A673 (cell line): ENCODE measurements at regions not wholly inside any gene's neighbourhood (a gene's known extent, or its start where the extent isn't known, plus 50 kb on each side); places are given as distances from the start of the nearest gene placed in this dataset.

Experiments
- BruUV-seq: library from RNA; stranded (reverse); fragments of 400-500 nt; replicated peaks from 2 replicates; lab custom pipeline; 2021; lab: Mats Ljungman, UMichigan
- CTCF ChIA-PET: fragments of 300-600 bp; sonication (Branson Sonifier 250); formaldehyde crosslinking; loops from one replicate; lab custom pipeline; 2022; ENCODE audit warnings: antibody characterized with exemption; lab: Charles Lee
- POLR2A ChIA-PET: fragments of 300-600 bp; sonication (Branson Sonifier 250); formaldehyde crosslinking; loops from one replicate; lab custom pipeline; 2022; ENCODE audit warnings: antibody characterized with exemption; ENCODE audit not compliant: low non-redundant PET; lab: Charles Lee
- DNase-seq: peaks from one replicate; pipeline ENCODE4 v3.0.0-alpha.2; 2015; ENCODE audit warnings: low spot score
- H3K27ac ChIP-seq: fragments of 200-600 bp; sonication (generic); 2 replicates; pipeline ENCODE4 v1.5.1; 2016; ENCODE audit warnings: mixed run types, low read depth, mild to moderate bottlenecking, mixed read lengths, antibody characterized with exemption, low read length; ENCODE audit not compliant: poor library complexity, severe bottlenecking
- H3K27me3 ChIP-seq: fragments of 200-600 bp; sonication (generic); replicated peaks from 2 replicates; pipeline ENCODE4 v1.6.1; 2017; ENCODE audit warnings: mixed run types, low read depth, mild to moderate bottlenecking, mixed read lengths, antibody characterized with exemption, low read length; ENCODE audit not compliant: insufficient read depth, poor library complexity
- H3K36me3 ChIP-seq: fragments of 200-600 bp; sonication (generic); 2 replicates; pipeline ENCODE4 v1.6.1; 2016; ENCODE audit warnings: mixed run types, mild to moderate bottlenecking, mixed read lengths, antibody characterized with exemption, low read length; ENCODE audit not compliant: insufficient read depth, poor library complexity, severe bottlenecking
- H3K4me1 ChIP-seq: fragments of 200-600 bp; sonication (generic); 2 replicates; pipeline ENCODE4 v1.6.1; 2017; ENCODE audit warnings: mixed run types, mild to moderate bottlenecking, mixed read lengths, antibody characterized with exemption, low read length; ENCODE audit not compliant: insufficient read depth, poor library complexity, severe bottlenecking
- H3K4me3 ChIP-seq: fragments of 200-600 bp; sonication (generic); 2 replicates; pipeline ENCODE4 v1.5.1; 2016; ENCODE audit warnings: low read depth, mixed run types, mild to moderate bottlenecking, mixed read lengths, low read length; ENCODE audit not compliant: poor library complexity, severe bottlenecking
- H3K9me3 ChIP-seq: fragments of 200-600 bp; sonication (generic); 2 replicates; pipeline ENCODE4 v1.6.1; 2016; ENCODE audit warnings: mixed run types, low read depth, mild to moderate bottlenecking, mixed read lengths, antibody characterized with exemption, low read length; ENCODE audit not compliant: poor library complexity, severe bottlenecking
- EZH2 ChIP-seq: fragments of 200-600 bp; sonication (generic); IDR thresholded peaks from 2 replicates; pipeline ENCODE4 v1.6.1; 2017; ENCODE audit warnings: borderline replicate concordance, low read depth, mild to moderate bottlenecking, mixed read lengths, antibody characterized with exemption, low read length; ENCODE audit not compliant: poor library complexity, severe bottlenecking
- intact Hi-C: fragments of 100-400 bp; cut with micrococcal nuclease; formaldehyde crosslinking; loops from one replicate; pipeline ENCODE4 v1.10.0; 2022; ENCODE audit not compliant: unreplicated experiment
- TF ChIP-seq, protein P1 (sequence below): fragments of 300-800, 200-600 bp; sonication (generic); conservative IDR thresholded peaks from 2 replicates; pipeline ENCODE4 v1.5.1; 2017; ENCODE audit warnings: low read depth, mild to moderate bottlenecking, antibody characterized with exemption, low read length, moderate library complexity, mixed read lengths

DNA sequence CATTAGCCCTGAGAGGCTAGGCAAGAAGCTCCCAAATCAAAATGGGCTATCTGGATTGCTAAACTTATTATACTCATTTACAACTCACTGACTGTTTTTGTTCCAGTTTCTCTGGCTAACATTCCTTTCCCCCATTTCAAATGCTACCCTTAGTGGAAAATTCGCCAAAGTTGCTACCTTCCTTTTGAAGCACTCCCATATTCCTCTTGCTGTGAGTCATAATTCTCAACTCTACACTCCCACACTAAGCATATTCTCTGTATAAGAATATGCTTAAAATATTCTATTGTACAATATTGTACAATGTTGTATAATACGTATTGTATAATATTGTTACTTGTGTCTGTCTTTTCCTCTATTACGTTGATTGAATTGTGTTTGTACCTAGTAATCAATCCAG lies 398.6 kb downstream of the PYDC2 start:
- DNase-seq = no peak
- H3K27ac ChIP-seq = no peak overlapping the region
- no peaks in the 10 kb centered on the region for H3K9me3 ChIP-seq
- no peaks in the 10 kb centered on the region for H3K36me3 ChIP-seq
- no peak overlapping the region for H3K4me3 ChIP-seq
- CTCF ChIA-PET = no interaction called here
- H3K27me3 ChIP-seq = no peaks in the 10 kb centered on the region
- POLR2A ChIA-PET = no interaction called here
- H3K4me1 ChIP-seq = no peaks in the 10 kb centered on the region
- intact Hi-C loops = no loop called here
- BruUV-seq = no TSS peak
- TF ChIP-seq, protein P1, sequence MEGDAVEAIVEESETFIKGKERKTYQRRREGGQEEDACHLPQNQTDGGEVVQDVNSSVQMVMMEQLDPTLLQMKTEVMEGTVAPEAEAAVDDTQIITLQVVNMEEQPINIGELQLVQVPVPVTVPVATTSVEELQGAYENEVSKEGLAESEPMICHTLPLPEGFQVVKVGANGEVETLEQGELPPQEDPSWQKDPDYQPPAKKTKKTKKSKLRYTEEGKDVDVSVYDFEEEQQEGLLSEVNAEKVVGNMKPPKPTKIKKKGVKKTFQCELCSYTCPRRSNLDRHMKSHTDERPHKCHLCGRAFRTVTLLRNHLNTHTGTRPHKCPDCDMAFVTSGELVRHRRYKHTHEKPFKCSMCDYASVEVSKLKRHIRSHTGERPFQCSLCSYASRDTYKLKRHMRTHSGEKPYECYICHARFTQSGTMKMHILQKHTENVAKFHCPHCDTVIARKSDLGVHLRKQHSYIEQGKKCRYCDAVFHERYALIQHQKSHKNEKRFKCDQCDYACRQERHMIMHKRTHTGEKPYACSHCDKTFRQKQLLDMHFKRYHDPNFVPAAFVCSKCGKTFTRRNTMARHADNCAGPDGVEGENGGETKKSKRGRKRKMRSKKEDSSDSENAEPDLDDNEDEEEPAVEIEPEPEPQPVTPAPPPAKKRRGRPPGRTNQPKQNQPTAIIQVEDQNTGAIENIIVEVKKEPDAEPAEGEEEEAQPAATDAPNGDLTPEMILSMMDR = no peak
- no peak for TF ChIP-seq EZH2

DNA sequence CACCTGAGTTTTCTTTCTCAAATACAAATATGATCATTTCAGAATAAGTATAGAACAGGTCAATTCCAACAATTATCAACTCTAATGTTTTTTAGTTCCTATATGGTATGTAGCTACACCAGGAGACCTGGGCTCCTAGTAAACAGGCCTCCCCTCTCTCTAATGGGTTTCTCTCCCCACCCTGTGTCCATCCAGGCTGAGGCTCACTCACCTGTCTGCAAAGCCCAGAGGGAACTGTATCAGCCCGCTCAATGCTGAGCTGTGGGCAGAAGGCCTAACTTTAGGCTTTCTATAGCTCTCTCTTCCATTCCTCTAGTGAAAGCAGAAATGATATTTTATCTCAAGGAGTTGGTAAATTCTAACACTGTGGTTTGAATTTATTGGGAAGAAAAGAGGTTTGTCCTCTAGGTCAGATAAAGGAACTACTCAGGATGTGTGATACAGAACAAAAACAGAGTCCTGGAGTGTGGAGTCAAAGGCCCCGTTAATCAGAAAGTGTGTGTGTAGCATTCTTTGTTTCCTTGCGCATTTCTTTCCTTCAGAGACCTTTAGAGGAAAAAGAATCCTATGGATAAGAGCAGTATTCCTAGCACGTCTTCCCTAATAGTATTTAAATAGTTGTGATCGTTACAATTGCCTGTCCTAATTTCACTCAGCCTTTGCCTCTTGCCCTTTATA lies 408.9 kb downstream of the PYDC2 start:
- no peak overlapping the region for H3K4me3 ChIP-seq
- ChIA-PET CTCF (no interaction called here), POLR2A (no interaction called here)
- no peak for TF ChIP-seq EZH2
- TF ChIP-seq, protein P1 = no peak
- no peak overlapping the region for H3K27ac ChIP-seq
- intact Hi-C loops = no loop called here
- no peak for DNase-seq
- no peaks in the 10 kb centered on the region for H3K27me3 ChIP-seq
- H3K36me3 ChIP-seq = no peaks in the 10 kb centered on the region
- no peaks in the 10 kb centered on the region for H3K9me3 ChIP-seq
- H3K4me1 ChIP-seq = no peaks in the 10 kb centered on the region
- BruUV-seq = no TSS peak

DNA sequence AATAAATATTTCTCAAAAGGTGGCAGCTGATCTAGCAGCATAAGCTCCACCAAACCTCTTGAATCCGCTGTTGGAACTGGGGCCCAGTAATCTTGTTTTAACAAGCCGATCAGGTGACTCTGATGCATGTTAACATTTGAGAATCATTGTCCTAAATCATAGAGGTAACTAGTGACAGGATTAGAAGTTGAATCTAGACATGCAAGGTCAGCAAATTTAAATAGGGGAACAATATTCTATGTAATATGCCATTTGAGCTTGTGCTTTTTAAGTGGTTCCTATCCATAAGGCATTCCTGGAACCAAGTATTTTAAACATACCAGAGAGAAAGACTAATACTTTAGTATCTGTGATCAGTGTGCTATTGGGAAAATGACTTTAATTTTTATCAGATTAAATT lies 412.8 kb downstream of the PYDC2 start:
- BruUV-seq = no TSS peak
- Histone ChIP-seq H3K9me3 (no peaks in the 10 kb centered on the region), H3K4me1 (no peaks in the 10 kb centered on the region), H3K4me3 (no peak overlapping the region), H3K27me3 (no peaks in the 10 kb centered on the region), H3K27ac (no peak overlapping the region), H3K36me3 (no peaks in the 10 kb centered on the region)
- ChIA-PET CTCF (no interaction called here), POLR2A (no interaction called here)
- TF ChIP-seq, protein P1 = no peak
- TF ChIP-seq EZH2 = no peak
- DNase-seq = no peak
- intact Hi-C loops = no loop called here
